HTR-8/SVneo (cell line): ENCODE measurements at regions not wholly inside any gene's neighbourhood (a gene's known extent, or its start where the extent isn't known, plus 50 kb on each side); places are given as distances from the start of the nearest gene placed in this dataset.

Source experiments
- DNase-seq: peaks from one replicate; pipeline ENCODE4 v3.0.0; 2011; ENCODE audit warnings: low spot score, mixed read lengths; ENCODE audit not compliant: insufficient read length
- FAIRE-seq: peaks from 2 replicates; lab custom pipeline; 2011; peaks lifted over from hg19 to GRCh38; lab: Jason Lieb, UNC

GRCh38 chr11:115067900-115068530, 389.7 kb downstream of the NXPE2 start:
- DNase-seq (no peak), FAIRE-seq (no peak)

- FAIRE-seq (no peak), DNase-seq (no peak)
These were observed 391.3 kb downstream of the NXPE2 start for GRCh38 chr11:115069599-115069998.

GRCh38 chr11:115075356-115075755, 397.0 kb downstream of the NXPE2 start:
- DNase-seq, result no peak
- FAIRE-seq, result no peak

GRCh38 chr11:115077740-115078139, 399.4 kb downstream of the NXPE2 start:
- DNase-seq, result no peak
- no peak for FAIRE-seq

GRCh38 chr11:115078461-115079438, 400.4 kb downstream of the NXPE2 start:
- no peak for FAIRE-seq
- no peak for DNase-seq

GRCh38 chr11:115080923-115081680, 402.8 kb downstream of the NXPE2 start:
- no peak for FAIRE-seq

GRCh38 chr11:115081972-115082371, 403.6 kb downstream of the NXPE2 start:
- DNase-seq (no peak), FAIRE-seq (no peak)

More at GRCh38 chr11:115080923-115081680, 402.8 kb downstream of the NXPE2 start:
- DNase-seq, result no peak

- DNase-seq (no peak), FAIRE-seq (no peak)
These were observed 404.9 kb downstream of the NXPE2 start for GRCh38 chr11:115083144-115083806.

GRCh38 chr11:115084231-115084630, 405.9 kb downstream of the NXPE2 start:
- DNase-seq, result no peak
- no peak for FAIRE-seq

GRCh38 chr11:115085461-115086210, 407.3 kb downstream of the NXPE2 start:
- FAIRE-seq (no peak), DNase-seq (no peak)

- no peak for FAIRE-seq
- DNase-seq, result no peak
These were observed 409.5 kb downstream of the NXPE2 start for GRCh38 chr11:115087791-115088190.

GRCh38 chr11:115092516-115092915, 411.7 kb downstream of the CADM1 start:
- FAIRE-seq, result no peak

GRCh38 chr11:115097796-115098408, 406.3 kb downstream of the CADM1 start:
- DNase-seq (no peak), FAIRE-seq (no peak)

More at GRCh38 chr11:115092516-115092915, 411.7 kb downstream of the CADM1 start:
- DNase-seq, result no peak

GRCh38 chr11:115100706-115101105, 403.5 kb downstream of the CADM1 start:
- no peak for FAIRE-seq
- DNase-seq, result no peak

- DNase-seq (no peak), FAIRE-seq (no peak)
These were observed 400.3 kb downstream of the CADM1 start for GRCh38 chr11:115103921-115104320.

GRCh38 chr11:115104851-115105453, 399.3 kb downstream of the CADM1 start:
- DNase-seq, result no peak

GRCh38 chr11:115111066-115111465, 393.1 kb downstream of the CADM1 start:
- no peak for FAIRE-seq
- no peak for DNase-seq

More at GRCh38 chr11:115104851-115105453, 399.3 kb downstream of the CADM1 start:
- FAIRE-seq, result no peak

- FAIRE-seq (no peak), DNase-seq (no peak)
These were observed 391.5 kb downstream of the CADM1 start for GRCh38 chr11:115112754-115113153.
